WTC11 (cell line): ENCODE measurements at regions not wholly inside any gene's neighbourhood (a gene's known extent, or its start where the extent isn't known, plus 50 kb on each side); places are given as distances from the start of the nearest gene placed in this dataset.

Experiments used
- ATAC-seq: fragments of 200-7000 bp; cut with Tn5 transposase; 2 replicates; pipeline ENCODE4 v1.10.0; 2021; ENCODE audit warnings: mild to moderate bottlenecking, moderate library complexity
- CTCF ChIA-PET: fragments of 300-600 bp; sonication (Branson Sonifier 250); formaldehyde crosslinking; loops from one replicate; lab custom pipeline; 2021; ENCODE audit warnings: antibody characterized with exemption; lab: Charles Lee
- POLR2A ChIA-PET: fragments of 350-600 bp; sonication (Branson Sonifier 250); formaldehyde crosslinking; loops from one replicate; lab custom pipeline; 2021; ENCODE audit warnings: antibody characterized with exemption; lab: Charles Lee
- DNase-seq: peaks from one replicate; pipeline ENCODE4 v3.0.0; 2021; ENCODE audit warnings: low spot score
- H3K27ac Mint-ChIP-seq: 2 replicates; pipeline ENCODE4 v1.8.0; 2021; ENCODE audit warnings: mixed read lengths
- H3K27me3 Mint-ChIP-seq: 2 replicates; pipeline ENCODE4 v1.8.0; 2021; ENCODE audit warnings: low read depth, mild to moderate bottlenecking, moderate library complexity, mixed read lengths
- H3K36me3 Mint-ChIP-seq: 2 replicates; pipeline ENCODE4 v1.8.0; 2021; ENCODE audit warnings: mixed read lengths
- H3K4me1 Mint-ChIP-seq: 2 replicates; pipeline ENCODE4 v1.8.0; 2022; ENCODE audit warnings: mixed read lengths
- H3K4me3 Mint-ChIP-seq: 2 replicates; pipeline ENCODE4 v1.8.0; 2021; ENCODE audit warnings: mild to moderate bottlenecking, moderate library complexity, mixed read lengths
- H3K9me3 Mint-ChIP-seq: 2 replicates; pipeline ENCODE4 v1.8.0; 2021; ENCODE audit warnings: mixed read lengths
- CBFB ChIP-seq: sonication (generic); formaldehyde crosslinking; IDR thresholded peaks from 2 replicates; pipeline ENCODE4 v1.8.1; 2022; ENCODE audit warnings: mild to moderate bottlenecking, low read depth, missing genetic modification reagents
- EMX1 ChIP-seq: fragments of 250-450 bp; sonication (Bioruptor Pico); IDR thresholded peaks from 2 replicates; pipeline ENCODE4 v1.8.0; 2021; ENCODE audit warnings: mild to moderate bottlenecking
- ETV6 ChIP-seq: sonication (generic); formaldehyde crosslinking; IDR thresholded peaks from 2 replicates; pipeline ENCODE4 v1.8.1; 2022; ENCODE audit warnings: mild to moderate bottlenecking, missing genetic modification reagents
- KAT7 ChIP-seq: sonication (generic); formaldehyde crosslinking; IDR thresholded peaks from 2 replicates; pipeline ENCODE4 v1.8.1; 2023; ENCODE audit warnings: missing genetic modification reagents, mild to moderate bottlenecking, borderline replicate concordance
- NFATC4 ChIP-seq: fragments of 250-450 bp; sonication (Bioruptor Pico); IDR thresholded peaks from 2 replicates; pipeline ENCODE4 v1.9.0; 2021; ENCODE audit warnings: mild to moderate bottlenecking
- NR3C1 ChIP-seq: sonication (generic); formaldehyde crosslinking; conservative IDR thresholded peaks from 2 replicates; pipeline ENCODE4 v1.8.1; 2023; ENCODE audit warnings: low read depth, mild to moderate bottlenecking, missing genetic modification reagents
- RELA ChIP-seq: sonication (generic); formaldehyde crosslinking; IDR thresholded peaks from 2 replicates; pipeline ENCODE4 v1.8.1; 2022; ENCODE audit warnings: missing genetic modification reagents, mild to moderate bottlenecking, borderline replicate concordance
- SOX15 ChIP-seq: fragments of 250-450 bp; sonication (Bioruptor Pico); IDR thresholded peaks from 2 replicates; pipeline ENCODE4 v1.9.0; 2021; ENCODE audit warnings: mild to moderate bottlenecking
- TEAD1 ChIP-seq: sonication (generic); formaldehyde crosslinking; IDR thresholded peaks from 2 replicates; pipeline ENCODE4 v1.8.0; 2022; ENCODE audit warnings: mild to moderate bottlenecking, missing genetic modification reagents
- ZNF121 ChIP-seq: sonication (generic); formaldehyde crosslinking; IDR thresholded peaks from 2 replicates; pipeline ENCODE4 v1.8.0; 2023; ENCODE audit warnings: missing genetic modification reagents
- ZNF219 ChIP-seq: sonication (generic); formaldehyde crosslinking; IDR thresholded peaks from 2 replicates; pipeline ENCODE4 v1.8.0; 2023; ENCODE audit warnings: missing genetic modification reagents, mild to moderate bottlenecking, borderline replicate concordance
- TF ChIP-seq, protein P1 (sequence below): sonication (generic); formaldehyde crosslinking; IDR thresholded peaks from 2 replicates; pipeline ENCODE4 v1.8.1; 2023; ENCODE audit warnings: mild to moderate bottlenecking, moderate library complexity, missing genetic modification reagents
- TF ChIP-seq, protein P2 (sequence below): sonication (generic); formaldehyde crosslinking; IDR thresholded peaks from 2 replicates; pipeline ENCODE4 v1.8.1; 2023; ENCODE audit warnings: mild to moderate bottlenecking, missing genetic modification reagents, moderate library complexity
- TF ChIP-seq, protein P3 (sequence below): sonication (generic); formaldehyde crosslinking; IDR thresholded peaks from 2 replicates; pipeline ENCODE4 v1.8.1; 2023; ENCODE audit warnings: mild to moderate bottlenecking, missing genetic modification reagents, borderline replicate concordance
- TF ChIP-seq, protein P4 (sequence below): fragments of 250-450 bp; sonication (Bioruptor Pico); IDR thresholded peaks from 2 replicates; pipeline ENCODE4 v1.8.0; 2021; ENCODE audit warnings: mild to moderate bottlenecking
- TF ChIP-seq, protein P5 (sequence below): sonication (generic); formaldehyde crosslinking; IDR thresholded peaks from 2 replicates; pipeline ENCODE4 v1.8.1; 2023; ENCODE audit warnings: mild to moderate bottlenecking, missing genetic modification reagents
- TF ChIP-seq, protein P6 (sequence below): sonication (generic); formaldehyde crosslinking; conservative IDR thresholded peaks from 2 replicates; pipeline ENCODE4 v1.8.1; 2023; ENCODE audit warnings: mild to moderate bottlenecking, low read depth, missing genetic modification reagents, moderate library complexity
- TF ChIP-seq, protein P7 (sequence below): fragments of 250-450 bp; sonication (Bioruptor Pico); conservative IDR thresholded peaks from 2 replicates; pipeline ENCODE4 v1.9.0; 2021; ENCODE audit warnings: mild to moderate bottlenecking

DNA sequence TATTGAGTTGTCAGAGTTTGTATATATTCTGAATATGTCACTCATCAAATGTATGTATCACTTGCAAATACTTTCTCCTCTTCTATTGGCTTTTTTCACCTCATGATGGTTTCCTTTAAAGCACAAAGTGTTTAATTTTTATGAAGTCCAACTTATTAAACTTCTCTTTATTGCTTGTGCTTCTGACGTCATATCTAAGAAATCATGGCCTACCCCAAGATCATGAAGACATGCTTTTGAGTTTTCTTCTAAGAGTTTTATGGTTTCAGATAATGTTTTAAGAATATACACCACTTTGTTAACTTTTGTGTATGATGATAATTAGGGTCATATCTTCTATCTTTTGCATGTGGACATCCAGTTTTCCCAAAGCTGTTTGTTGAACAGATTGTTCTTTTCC is 417.2 kb upstream of the ATP10A start (continued):
- TF ChIP-seq, protein P1, sequence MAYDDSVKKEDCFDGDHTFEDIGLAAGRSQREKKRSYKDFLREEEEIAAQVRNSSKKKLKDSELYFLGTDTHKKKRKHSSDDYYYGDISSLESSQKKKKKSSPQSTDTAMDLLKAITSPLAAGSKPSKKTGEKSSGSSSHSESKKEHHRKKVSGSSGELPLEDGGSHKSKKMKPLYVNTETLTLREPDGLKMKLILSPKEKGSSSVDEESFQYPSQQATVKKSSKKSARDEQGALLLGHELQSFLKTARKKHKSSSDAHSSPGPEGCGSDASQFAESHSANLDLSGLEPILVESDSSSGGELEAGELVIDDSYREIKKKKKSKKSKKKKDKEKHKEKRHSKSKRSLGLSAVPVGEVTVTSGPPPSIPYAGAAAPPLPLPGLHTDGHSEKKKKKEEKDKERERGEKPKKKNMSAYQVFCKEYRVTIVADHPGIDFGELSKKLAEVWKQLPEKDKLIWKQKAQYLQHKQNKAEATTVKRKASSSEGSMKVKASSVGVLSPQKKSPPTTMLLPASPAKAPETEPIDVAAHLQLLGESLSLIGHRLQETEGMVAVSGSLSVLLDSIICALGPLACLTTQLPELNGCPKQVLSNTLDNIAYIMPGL (CRISPR knock-in tag), result no peak
- TF ChIP-seq NFATC4 (CRISPR knock-in tag) (no peak), CBFB (CRISPR knock-in tag) (no peak), RELA (no peak), KAT7 (CRISPR knock-in tag) (no peak)
- TF ChIP-seq, protein P2, sequence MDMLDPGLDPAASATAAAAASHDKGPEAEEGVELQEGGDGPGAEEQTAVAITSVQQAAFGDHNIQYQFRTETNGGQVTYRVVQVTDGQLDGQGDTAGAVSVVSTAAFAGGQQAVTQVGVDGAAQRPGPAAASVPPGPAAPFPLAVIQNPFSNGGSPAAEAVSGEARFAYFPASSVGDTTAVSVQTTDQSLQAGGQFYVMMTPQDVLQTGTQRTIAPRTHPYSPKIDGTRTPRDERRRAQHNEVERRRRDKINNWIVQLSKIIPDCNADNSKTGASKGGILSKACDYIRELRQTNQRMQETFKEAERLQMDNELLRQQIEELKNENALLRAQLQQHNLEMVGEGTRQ (CRISPR knock-in tag), result no peak

DNA sequence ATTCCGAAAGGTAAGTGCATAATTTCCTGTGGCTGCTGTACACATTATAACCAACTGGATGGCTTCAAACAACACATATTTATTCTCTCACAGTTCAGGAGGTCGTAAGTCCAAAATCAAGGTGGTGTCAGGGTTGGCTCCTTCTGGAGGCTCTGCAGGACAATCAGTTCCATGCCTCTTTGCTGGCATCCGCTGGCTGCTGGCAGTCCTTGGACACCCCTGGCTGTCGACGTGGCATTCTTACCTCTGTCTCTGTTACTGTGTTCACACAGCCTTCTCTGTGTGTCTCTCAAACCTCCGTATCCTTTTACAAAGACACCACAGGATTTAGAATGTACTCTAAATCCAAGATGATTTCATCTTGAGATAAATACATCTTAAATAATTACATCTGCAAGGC is 398.8 kb upstream of the ATP10A start:
- no peaks in the 10 kb centered on the region for H3K27me3 Mint-ChIP-seq
- H3K4me3 Mint-ChIP-seq, result no peak overlapping the region
- DNase-seq, result no peak
- H3K9me3 Mint-ChIP-seq, result peaks cover 3% of the 10 kb centered on the region
- ChIA-PET POLR2A (no interaction called here), CTCF (interaction anchor here (0.9 to 4.9 kb wide), 11 partner anchors 14 to 478 kb away, joined by 3 to 50 read pairs (median 7); no protein-coding TSS in a partner anchor)
- ATAC-seq, result no peak
- TF ChIP-seq, protein P3, sequence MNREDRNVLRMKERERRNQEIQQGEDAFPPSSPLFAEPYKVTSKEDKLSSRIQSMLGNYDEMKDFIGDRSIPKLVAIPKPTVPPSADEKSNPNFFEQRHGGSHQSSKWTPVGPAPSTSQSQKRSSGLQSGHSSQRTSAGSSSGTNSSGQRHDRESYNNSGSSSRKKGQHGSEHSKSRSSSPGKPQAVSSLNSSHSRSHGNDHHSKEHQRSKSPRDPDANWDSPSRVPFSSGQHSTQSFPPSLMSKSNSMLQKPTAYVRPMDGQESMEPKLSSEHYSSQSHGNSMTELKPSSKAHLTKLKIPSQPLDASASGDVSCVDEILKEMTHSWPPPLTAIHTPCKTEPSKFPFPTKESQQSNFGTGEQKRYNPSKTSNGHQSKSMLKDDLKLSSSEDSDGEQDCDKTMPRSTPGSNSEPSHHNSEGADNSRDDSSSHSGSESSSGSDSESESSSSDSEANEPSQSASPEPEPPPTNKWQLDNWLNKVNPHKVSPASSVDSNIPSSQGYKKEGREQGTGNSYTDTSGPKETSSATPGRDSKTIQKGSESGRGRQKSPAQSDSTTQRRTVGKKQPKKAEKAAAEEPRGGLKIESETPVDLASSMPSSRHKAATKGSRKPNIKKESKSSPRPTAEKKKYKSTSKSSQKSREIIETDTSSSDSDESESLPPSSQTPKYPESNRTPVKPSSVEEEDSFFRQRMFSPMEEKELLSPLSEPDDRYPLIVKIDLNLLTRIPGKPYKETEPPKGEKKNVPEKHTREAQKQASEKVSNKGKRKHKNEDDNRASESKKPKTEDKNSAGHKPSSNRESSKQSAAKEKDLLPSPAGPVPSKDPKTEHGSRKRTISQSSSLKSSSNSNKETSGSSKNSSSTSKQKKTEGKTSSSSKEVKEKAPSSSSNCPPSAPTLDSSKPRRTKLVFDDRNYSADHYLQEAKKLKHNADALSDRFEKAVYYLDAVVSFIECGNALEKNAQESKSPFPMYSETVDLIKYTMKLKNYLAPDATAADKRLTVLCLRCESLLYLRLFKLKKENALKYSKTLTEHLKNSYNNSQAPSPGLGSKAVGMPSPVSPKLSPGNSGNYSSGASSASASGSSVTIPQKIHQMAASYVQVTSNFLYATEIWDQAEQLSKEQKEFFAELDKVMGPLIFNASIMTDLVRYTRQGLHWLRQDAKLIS (CRISPR knock-in tag), result no peak
- TF ChIP-seq, protein P4, sequence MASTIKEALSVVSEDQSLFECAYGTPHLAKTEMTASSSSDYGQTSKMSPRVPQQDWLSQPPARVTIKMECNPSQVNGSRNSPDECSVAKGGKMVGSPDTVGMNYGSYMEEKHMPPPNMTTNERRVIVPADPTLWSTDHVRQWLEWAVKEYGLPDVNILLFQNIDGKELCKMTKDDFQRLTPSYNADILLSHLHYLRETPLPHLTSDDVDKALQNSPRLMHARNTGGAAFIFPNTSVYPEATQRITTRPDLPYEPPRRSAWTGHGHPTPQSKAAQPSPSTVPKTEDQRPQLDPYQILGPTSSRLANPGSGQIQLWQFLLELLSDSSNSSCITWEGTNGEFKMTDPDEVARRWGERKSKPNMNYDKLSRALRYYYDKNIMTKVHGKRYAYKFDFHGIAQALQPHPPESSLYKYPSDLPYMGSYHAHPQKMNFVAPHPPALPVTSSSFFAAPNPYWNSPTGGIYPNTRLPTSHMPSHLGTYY, result no peak
- no peak for TF ChIP-seq KAT7 (CRISPR knock-in tag)
- TF ChIP-seq ZNF121 (CRISPR knock-in tag), result no peak
- no peak for TF ChIP-seq SOX15 (CRISPR knock-in tag)
- TF ChIP-seq, protein P5, sequence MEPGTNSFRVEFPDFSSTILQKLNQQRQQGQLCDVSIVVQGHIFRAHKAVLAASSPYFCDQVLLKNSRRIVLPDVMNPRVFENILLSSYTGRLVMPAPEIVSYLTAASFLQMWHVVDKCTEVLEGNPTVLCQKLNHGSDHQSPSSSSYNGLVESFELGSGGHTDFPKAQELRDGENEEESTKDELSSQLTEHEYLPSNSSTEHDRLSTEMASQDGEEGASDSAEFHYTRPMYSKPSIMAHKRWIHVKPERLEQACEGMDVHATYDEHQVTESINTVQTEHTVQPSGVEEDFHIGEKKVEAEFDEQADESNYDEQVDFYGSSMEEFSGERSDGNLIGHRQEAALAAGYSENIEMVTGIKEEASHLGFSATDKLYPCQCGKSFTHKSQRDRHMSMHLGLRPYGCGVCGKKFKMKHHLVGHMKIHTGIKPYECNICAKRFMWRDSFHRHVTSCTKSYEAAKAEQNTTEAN (CRISPR knock-in tag), result no peak
- no peak for TF ChIP-seq ETV6 (CRISPR knock-in tag)
- TF ChIP-seq, protein P6, sequence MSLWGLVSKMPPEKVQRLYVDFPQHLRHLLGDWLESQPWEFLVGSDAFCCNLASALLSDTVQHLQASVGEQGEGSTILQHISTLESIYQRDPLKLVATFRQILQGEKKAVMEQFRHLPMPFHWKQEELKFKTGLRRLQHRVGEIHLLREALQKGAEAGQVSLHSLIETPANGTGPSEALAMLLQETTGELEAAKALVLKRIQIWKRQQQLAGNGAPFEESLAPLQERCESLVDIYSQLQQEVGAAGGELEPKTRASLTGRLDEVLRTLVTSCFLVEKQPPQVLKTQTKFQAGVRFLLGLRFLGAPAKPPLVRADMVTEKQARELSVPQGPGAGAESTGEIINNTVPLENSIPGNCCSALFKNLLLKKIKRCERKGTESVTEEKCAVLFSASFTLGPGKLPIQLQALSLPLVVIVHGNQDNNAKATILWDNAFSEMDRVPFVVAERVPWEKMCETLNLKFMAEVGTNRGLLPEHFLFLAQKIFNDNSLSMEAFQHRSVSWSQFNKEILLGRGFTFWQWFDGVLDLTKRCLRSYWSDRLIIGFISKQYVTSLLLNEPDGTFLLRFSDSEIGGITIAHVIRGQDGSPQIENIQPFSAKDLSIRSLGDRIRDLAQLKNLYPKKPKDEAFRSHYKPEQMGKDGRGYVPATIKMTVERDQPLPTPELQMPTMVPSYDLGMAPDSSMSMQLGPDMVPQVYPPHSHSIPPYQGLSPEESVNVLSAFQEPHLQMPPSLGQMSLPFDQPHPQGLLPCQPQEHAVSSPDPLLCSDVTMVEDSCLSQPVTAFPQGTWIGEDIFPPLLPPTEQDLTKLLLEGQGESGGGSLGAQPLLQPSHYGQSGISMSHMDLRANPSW (CRISPR knock-in tag), result no peak
- TF ChIP-seq TEAD1 (CRISPR knock-in tag), result no peak
- no peak for TF ChIP-seq NR3C1 (CRISPR knock-in tag)
- TF ChIP-seq, protein P7, sequence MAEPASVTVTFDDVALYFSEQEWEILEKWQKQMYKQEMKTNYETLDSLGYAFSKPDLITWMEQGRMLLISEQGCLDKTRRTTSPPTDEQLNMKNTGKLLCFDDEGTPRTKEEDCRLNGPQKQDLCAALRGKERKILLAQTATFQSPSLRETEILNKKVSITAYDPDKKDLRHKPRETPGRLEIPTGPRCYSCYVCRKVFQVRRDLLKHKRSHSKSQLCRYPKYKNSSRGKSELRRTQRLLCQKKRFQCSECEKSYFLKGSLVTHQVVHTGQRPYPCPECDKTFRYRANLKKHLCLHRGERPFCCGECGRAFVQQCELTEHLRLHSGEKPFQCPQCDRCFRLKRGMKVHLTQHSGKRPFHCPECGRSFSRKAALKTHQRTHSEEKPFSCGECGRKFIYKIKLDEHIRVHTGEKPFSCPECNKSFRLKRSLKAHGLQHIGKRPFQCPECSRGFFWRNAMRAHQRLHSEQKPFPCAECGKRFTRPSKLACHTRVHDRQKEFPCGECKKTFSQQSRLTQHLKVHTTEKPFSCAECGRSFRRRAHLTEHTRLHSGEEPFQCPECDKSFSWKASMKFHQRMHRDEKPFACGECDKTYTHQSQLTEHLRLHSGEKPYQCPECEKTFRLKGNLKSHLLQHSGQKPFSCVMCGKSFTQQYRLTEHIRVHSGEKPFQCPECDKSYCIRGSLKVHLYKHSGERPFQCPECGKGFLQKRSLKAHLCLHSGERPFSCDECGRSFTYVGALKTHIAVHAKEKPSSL (CRISPR knock-in tag), result no peak
- TF ChIP-seq ZNF219, result no peak
- no peak for TF ChIP-seq EMX1 (CRISPR knock-in tag)
- H3K4me1 Mint-ChIP-seq, result peaks cover 20% of the 10 kb centered on the region
- H3K36me3 Mint-ChIP-seq, result no peaks in the 10 kb centered on the region
- H3K27ac Mint-ChIP-seq, result no peak overlapping the region
